Fibroblast of skin of left biceps (primary cell): ENCODE measurements at regions not wholly inside any gene's neighbourhood (a gene's known extent, or its start where the extent isn't known, plus 50 kb on each side); places are given as distances from the start of the nearest gene placed in this dataset.
A peak's percentile ranks its signal among the peaks of the same experiment; 100 is the strongest.
"Not testable (repeated sequence)": the region's sequence is repeated elsewhere in the genome, so short reads cannot be mapped to it uniquely, and the experiment has no call there.

Source experiments
- DNase-seq, 2 experiments: peaks; one replicate each; pipeline ENCODE4 v3.0.0-alpha.2; 2013; ENCODE audit warnings: low read depth in 2 of 2

DNA sequence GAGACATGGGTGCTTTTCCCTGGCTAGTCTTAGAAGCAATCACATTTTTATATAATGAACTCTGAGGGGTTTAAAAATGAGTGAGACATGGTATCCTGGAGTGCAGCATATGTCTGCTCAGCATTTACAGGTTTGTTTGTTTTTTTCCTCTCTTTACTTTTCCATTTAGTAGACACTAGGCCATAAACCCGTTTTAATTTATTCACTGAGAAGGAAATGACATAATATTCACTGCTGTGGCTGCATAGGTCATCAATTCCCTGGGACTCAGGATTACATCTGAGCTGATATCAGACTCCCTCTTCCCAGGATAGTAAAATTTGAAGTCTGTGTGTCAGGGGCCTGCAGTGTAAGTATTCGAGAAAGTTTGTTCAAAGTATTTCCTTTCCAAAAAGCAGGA lies 178.9 kb upstream of the SPRY1 start:
- no peak for DNase-seq

DNA sequence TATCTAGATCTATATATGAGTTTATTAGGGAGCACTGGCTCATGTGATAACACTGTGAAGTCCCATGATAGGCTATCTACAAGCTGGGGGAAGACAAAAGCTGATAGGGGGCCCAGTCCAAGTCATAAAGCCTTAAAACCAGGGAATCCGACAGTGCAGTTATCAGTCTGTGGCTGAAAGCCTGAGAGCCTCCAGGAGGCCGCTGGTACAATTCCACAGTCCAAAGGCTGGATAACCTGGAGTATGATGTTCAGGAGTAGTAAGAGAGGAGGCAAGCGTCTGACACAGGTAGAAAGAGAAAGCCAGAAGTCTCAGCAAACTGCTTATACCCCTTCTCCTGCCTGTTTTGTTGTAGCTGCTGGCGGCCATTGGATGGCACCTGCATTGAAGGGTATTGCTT lies 177.6 kb upstream of the SPRY1 start:
- DNase-seq = no peak

DNA sequence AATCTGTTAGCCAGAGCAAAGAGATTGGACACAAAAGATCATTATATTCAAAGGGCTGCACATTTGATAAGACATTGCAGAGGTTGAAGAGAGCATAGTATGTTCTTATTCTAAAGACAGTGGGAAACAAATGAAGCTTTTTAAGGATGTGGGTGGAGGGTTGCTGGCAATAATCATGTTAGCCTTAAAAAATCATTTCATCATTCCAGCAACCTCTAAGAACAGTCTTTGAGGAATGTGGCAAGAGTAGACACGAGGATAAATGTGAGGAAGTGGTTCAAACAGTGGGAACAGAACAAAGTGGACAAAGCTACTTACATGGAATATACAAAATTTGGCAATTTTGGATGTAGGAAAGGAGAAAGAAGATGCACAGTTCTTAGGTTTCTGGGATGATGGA lies 167.3 kb upstream of the SPRY1 start:
- no peak for DNase-seq

GRCh38 chr4:123230061-123230460 lies 166.5 kb upstream of the SPRY1 start:
- DNase-seq = no peak

DNA sequence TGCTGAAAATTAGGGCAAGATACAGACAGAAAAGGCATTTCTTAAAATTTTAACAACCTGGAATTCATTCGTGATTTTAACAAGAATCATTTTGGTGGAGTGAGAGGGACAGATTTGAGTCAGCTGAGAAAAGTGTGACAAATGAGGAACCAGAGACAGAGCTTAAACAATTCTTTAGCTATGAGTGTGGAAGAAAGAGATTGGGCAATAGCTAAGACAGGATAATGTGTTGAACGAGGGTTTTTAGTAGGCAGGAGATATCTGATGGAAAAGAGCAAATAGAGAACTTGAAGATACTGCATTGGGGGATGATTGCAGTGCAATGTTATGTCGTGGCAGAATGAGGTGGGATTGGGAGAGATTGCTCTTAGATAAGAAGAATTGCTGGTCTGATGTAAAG lies 164.2 kb upstream of the SPRY1 start:
- peak in 1 of 2 experiments; percentile 26 for DNase-seq

GRCh38 chr4:123233136-123233768 lies 163.3 kb upstream of the SPRY1 start:
- no peak for DNase-seq

DNA sequence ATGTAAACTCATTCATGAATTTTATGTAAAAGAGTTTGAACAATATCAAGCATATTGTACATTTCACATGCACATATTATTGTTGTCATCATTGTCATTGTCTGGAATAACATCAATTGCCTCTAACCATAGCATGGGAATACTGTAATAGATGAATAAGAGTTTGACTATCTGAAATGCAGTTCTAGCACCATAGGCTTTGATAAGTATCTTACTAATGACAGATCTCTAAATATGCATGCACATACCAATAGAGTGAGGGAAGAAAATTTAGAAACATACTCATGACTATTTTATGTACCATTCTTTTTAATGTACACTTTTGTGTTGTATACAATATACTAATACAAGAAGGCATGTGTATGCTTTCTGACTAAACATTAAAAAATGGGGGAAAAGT lies 161.6 kb upstream of the SPRY1 start:
- peak in 1 of 2 experiments; percentile 40 for DNase-seq

DNA sequence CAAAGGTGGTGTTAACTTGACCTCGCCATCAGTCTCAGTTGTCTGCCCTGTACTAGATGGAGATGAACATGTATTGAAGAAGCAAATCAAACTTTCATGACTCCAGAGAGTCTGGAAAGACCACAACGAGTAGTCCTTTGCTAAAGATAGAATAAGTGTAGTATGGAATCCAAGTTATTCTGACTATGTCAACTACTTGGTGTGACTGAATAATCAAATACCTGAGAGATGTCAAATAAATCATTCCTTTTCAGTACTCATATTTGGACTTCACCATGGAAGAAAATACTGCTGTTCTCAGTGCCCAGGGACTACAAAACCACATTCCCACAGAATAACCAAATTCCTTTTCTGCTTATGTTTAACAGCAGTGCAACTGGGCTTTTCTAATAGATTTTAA lies 161.2 kb upstream of the SPRY1 start:
- DNase-seq = peak; percentile 75 to 78

- no peak for DNase-seq
Observed at GRCh38 chr4:123236606-123237005, 160.0 kb upstream of the SPRY1 start.

DNA sequence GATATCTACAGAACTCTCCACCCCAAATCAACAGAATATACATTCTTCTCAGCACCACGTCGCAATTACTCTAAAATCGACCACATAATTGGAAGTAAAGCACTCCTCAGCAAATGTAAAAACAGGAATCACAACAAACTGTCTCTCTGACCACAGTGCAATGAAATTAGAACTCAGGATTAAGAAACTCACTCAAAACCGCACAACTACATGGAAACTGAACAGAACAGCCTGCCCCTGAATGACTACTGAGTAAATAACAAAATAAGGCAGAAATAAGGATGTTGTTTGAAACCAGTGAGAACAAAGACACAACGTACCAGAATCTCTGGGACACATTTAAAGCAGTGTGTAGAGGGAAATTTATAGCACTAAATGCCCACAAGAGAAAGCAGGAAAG lies 156.3 kb upstream of the SPRY1 start:
- DNase-seq = not testable (repeated sequence)

GRCh38 chr4:123243220-123243619 lies 153.4 kb upstream of the SPRY1 start:
- DNase-seq = not testable (repeated sequence)

GRCh38 chr4:123244137-123244536 lies 152.5 kb upstream of the SPRY1 start:
- DNase-seq = no peak

- no peak for DNase-seq
Observed at GRCh38 chr4:123246085-123246484, 150.5 kb upstream of the SPRY1 start.

DNA sequence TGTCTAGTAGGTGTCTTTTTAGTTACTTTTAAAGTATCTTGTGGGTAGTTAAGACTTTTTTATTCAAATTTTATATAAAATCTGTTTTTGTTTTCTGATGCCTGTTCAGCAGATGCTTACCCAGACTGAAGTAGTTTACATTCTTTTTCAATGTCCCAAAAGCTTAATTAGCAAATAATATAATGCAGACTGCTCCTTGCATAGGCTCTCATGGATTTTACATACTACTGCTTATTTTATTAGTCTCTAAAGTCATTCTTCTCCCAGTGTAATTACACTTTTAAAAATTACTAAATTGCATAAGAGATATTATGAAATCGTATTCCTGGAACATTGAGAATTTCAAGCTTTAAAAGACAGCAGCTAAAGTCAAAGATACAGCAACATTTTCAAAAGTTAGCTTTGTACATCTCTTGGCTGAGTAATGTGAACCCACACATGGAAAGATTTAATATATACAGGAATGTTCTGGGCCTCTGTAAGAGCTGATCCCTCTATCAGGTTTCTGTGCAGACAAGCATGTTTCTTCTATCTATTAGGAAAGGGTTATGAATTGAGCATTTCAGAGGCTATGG lies 148.4 kb upstream of the SPRY1 start:
- DNase-seq = peak; percentile 65 to 72

GRCh38 chr4:123249821-123250220 lies 146.8 kb upstream of the SPRY1 start:
- DNase-seq = no peak

DNA sequence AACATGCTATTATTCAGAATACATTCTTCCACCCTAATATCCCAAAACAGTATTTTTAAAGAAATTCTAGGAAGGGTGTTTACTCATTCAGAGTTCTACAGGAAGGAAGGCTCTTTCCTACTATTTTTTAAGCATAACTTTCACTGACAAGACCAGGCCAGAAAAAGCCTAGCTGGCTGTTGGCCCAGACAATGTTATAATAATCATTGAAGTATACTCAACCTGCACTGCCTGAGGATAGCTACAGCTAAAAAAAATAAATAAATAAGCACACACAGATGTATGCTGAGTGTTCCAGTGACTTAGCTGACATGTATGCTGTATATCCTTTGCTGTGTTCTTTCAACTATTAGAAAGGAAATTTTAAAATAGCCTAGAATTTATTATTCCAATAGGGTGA lies 145.8 kb upstream of the SPRY1 start:
- DNase-seq = no peak

- DNase-seq = no peak
Observed at GRCh38 chr4:123255971-123256370, 140.6 kb upstream of the SPRY1 start.

- no peak for DNase-seq
Observed at GRCh38 chr4:123256901-123257300, 139.7 kb upstream of the SPRY1 start.

DNA sequence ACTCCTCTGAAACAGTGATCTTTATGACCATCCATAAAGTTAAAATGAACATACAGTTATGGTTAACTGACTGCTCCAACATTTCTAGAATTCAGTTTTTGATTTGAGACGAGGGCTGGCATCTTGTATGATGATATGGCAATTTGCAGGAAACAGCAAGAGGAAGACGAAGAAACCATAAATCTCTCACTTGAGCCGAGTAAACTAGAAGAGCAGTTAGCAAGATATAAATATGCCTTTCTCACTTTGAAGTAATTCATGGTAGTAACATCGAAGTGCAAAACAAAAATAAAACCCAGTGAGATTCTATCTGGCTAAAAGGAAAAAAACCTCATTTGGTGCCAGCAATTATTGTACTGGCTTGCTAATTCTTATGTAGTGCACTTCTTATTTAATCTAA lies 139.0 kb upstream of the SPRY1 start:
- DNase-seq = no peak

DNA sequence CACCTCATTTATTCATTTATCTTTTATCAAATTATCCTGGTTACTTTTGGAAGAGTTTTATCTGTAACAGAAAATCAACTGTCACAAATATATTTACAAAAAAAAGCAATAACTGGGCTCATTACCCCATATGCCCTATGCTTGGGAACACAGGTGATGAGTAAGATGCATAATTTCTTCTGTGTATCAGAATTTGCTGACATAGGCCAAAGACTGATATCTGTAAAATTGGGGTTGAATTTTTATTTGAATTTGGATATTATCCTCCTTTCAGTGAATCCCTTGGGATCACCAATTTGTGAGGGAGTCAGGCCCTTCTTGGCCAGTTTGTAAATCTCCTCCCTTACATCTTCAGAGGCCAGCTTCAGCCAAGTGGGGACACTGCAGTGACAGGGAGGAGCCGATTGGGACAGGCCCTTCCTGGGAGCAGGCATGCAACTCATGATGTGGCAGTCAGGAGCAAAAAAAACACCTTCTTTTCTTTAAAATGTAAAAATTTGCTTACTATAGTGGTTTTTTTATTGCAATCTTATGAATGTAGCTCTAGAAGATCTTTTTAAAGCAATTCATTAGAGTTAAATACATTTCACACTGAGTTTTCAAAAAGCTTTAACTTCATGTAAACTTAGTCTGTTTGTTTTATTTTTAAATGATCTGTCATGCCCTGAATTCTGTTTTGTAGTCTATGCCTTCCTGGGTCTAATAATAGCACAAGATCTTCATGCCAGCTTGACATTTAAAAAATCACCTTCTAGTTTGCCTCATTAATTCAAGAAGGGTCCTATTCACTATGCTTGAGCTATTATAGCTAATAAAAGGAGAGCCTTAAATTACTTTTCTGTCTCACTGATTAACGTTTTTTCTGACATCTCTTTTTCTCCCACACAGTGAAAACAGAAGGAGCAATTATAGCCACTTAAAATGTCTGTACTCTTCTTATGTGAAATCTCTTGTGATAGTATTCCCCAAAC lies 136.6 kb upstream of the SPRY1 start:
- DNase-seq = no peak

GRCh38 chr4:123260653-123261052 lies 135.9 kb upstream of the SPRY1 start:
- no peak for DNase-seq

DNA sequence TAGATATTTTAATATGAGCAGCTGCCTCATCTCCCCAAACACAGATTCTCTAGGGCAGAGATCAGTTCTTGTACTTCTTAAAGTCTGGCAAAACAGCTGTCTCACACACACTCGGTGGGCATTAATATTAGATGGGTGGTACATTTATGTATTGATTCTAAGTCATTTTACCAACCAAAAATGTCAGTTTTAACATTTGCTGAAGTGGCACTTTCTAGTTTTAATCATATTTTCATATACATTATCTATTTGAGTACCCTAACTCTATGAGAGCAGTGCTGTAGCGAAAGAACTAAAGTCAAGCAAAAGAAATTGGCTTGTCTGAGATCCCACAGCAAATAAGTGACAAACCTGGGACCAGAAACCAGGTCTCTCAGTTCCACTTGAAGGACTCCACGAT lies 134.5 kb upstream of the SPRY1 start:
- DNase-seq = no peak

DNA sequence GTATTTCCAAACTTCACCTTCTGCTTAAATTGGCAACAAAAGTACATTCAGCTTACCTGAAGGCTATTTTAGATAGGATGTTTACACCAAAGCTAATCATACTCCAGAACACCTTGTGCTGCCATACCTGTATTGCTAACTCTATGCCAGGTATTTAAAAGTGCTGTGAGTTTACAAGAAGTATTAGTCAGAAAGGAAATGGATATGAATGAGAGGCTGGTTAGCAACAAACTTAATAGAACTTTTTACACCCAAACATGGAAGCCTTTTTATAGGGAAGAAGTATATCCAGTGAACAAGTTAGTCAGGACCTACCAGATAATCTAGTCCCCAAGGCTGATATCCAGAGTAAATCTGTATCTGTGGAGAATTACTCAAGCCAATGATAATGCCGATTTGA lies 131.2 kb upstream of the SPRY1 start:
- no peak for DNase-seq
